HG03045 (cell line): ENCODE measurements at regions not wholly inside any gene's neighbourhood (a gene's known extent, or its start where the extent isn't known, plus 50 kb on each side); places are given as distances from the start of the nearest gene placed in this dataset.

Source experiments
- ATAC-seq: cut with Tn5 transposase; IDR thresholded peaks from one replicate; pipeline ENCODE4 v1.9.1; 2021; ENCODE audit warnings: mild to moderate bottlenecking, moderate library complexity; ENCODE audit not compliant: unreplicated experiment

GRCh38 chr18:68469049-68469625, 245.8 kb downstream of the TMX3 start:
- ATAC-seq, result no peak

GRCh38 chr18:68467957-68468356, 247.0 kb downstream of the TMX3 start:
- ATAC-seq, result no peak

GRCh38 chr18:68467329-68467728, 247.6 kb downstream of the TMX3 start:
- no peak for ATAC-seq

GRCh38 chr18:68466672-68467071, 248.2 kb downstream of the TMX3 start:
- no peak for ATAC-seq

GRCh38 chr18:68462766-68463165, 252.1 kb downstream of the TMX3 start:
- ATAC-seq, result no peak

GRCh38 chr18:68462148-68462547, 252.8 kb downstream of the TMX3 start:
- no peak for ATAC-seq

- no peak for ATAC-seq
Observed at GRCh38 chr18:68461481-68462018, 253.4 kb downstream of the TMX3 start.

- ATAC-seq, result no peak
Observed at GRCh38 chr18:68459968-68460367, 254.9 kb downstream of the TMX3 start.

GRCh38 chr18:68456985-68457384, 257.9 kb downstream of the TMX3 start:
- ATAC-seq, result no peak

- ATAC-seq, result no peak
Observed at GRCh38 chr18:68455229-68455603, 259.7 kb downstream of the TMX3 start.

- no peak for ATAC-seq
Observed at GRCh38 chr18:68454511-68455228, 260.2 kb downstream of the TMX3 start.

GRCh38 chr18:68449292-68449691, 265.6 kb downstream of the TMX3 start:
- ATAC-seq, result no peak

GRCh38 chr18:68448736-68449135, 266.2 kb downstream of the TMX3 start:
- no peak for ATAC-seq

GRCh38 chr18:68447286-68447685, 267.6 kb downstream of the TMX3 start:
- no peak for ATAC-seq

GRCh38 chr18:68445668-68446426, 269.1 kb downstream of the TMX3 start:
- ATAC-seq, result no peak

GRCh38 chr18:68445136-68445535, 269.8 kb downstream of the TMX3 start:
- ATAC-seq, result no peak

- no peak for ATAC-seq
Observed at GRCh38 chr18:68441241-68441640, 273.7 kb downstream of the TMX3 start.

GRCh38 chr18:68440433-68440832, 274.5 kb downstream of the TMX3 start:
- ATAC-seq, result no peak

- ATAC-seq, result no peak
Observed at GRCh38 chr18:68439642-68440041, 275.3 kb downstream of the TMX3 start.

- ATAC-seq, result no peak
Observed at GRCh38 chr18:68438983-68439382, 275.9 kb downstream of the TMX3 start.

- ATAC-seq, result no peak
Observed at GRCh38 chr18:68438536-68438935, 276.4 kb downstream of the TMX3 start.

- ATAC-seq, result no peak
Observed at GRCh38 chr18:68436485-68436884, 278.4 kb downstream of the TMX3 start.
